Type B pancreatic cell (in vitro differentiated cells): ENCODE measurements at regions not wholly inside any gene's neighbourhood (a gene's known extent, or its start where the extent isn't known, plus 50 kb on each side); places are given as distances from the start of the nearest gene placed in this dataset.
"Not testable (repeated sequence)": the region's sequence is repeated elsewhere in the genome, so short reads cannot be mapped to it uniquely, and the experiment has no call there.

Source experiments
- DNase-seq: peaks from one replicate; pipeline ENCODE4 v3.0.0; 2021; ENCODE audit warnings: mixed read lengths; ENCODE audit not compliant: unreplicated experiment; ENCODE audit errors: extremely low spot score
- H3K27ac Mint-ChIP-seq: 2 replicates; pipeline ENCODE4 v1.8.0; 2021; ENCODE audit warnings: mild to moderate bottlenecking, mixed read lengths
- H3K27me3 Mint-ChIP-seq: 2 replicates; pipeline ENCODE4 v1.8.0; 2021; ENCODE audit warnings: mixed read lengths
- H3K36me3 Mint-ChIP-seq: 2 replicates; pipeline ENCODE4 v1.8.0; 2021; ENCODE audit warnings: mixed read lengths
- H3K4me1 Mint-ChIP-seq: one replicate; pipeline ENCODE4 v1.8.0; 2021; ENCODE audit warnings: mixed read lengths; ENCODE audit not compliant: unreplicated experiment
- H3K4me3 Mint-ChIP-seq: 2 replicates; pipeline ENCODE4 v1.8.0; 2021; ENCODE audit warnings: mild to moderate bottlenecking, mixed read lengths
- H3K9me3 Mint-ChIP-seq: 2 replicates; pipeline ENCODE4 v1.8.0; 2021; ENCODE audit warnings: mixed read lengths
- CTCF ChIP-seq: fragments of 200-600 bp; sonication (generic); conservative IDR thresholded peaks from 2 replicates; pipeline ENCODE4 v1.5.0; 2021; ENCODE audit warnings: antibody characterized with exemption, mild to moderate bottlenecking

GRCh38 chr3:94787734-94788270 lies 724.9 kb downstream of the NSUN3 start:
- DNase-seq = no peak
- Mint-ChIP-seq H3K36me3 (no peaks in the 10 kb centered on the region), H3K27me3 (no peaks in the 10 kb centered on the region), H3K4me1 (no peaks in the 10 kb centered on the region), H3K9me3 (no peaks in the 10 kb centered on the region), H3K4me3 (no peak overlapping the region), H3K27ac (no peak overlapping the region)
- no peak for TF ChIP-seq CTCF

- no peak for TF ChIP-seq CTCF
- Mint-ChIP-seq H3K4me1 (no peaks in the 10 kb centered on the region), H3K27me3 (no peaks in the 10 kb centered on the region), H3K9me3 (no peaks in the 10 kb centered on the region), H3K36me3 (no peaks in the 10 kb centered on the region), H3K27ac (no peak overlapping the region), H3K4me3 (no peak overlapping the region)
- no peak for DNase-seq
These were observed 731.7 kb downstream of the NSUN3 start for GRCh38 chr3:94794563-94794962.

GRCh38 chr3:94799420-94800060 lies 736.7 kb downstream of the NSUN3 start:
- H3K9me3 Mint-ChIP-seq = no peaks in the 10 kb centered on the region
- H3K4me3 Mint-ChIP-seq = no peak overlapping the region
- no peak overlapping the region for H3K27ac Mint-ChIP-seq
- H3K36me3 Mint-ChIP-seq = no peaks in the 10 kb centered on the region
- no peaks in the 10 kb centered on the region for H3K4me1 Mint-ChIP-seq
- H3K27me3 Mint-ChIP-seq = no peaks in the 10 kb centered on the region
- TF ChIP-seq CTCF = no peak
- DNase-seq = no peak

GRCh38 chr3:94811836-94812235 lies 749.0 kb downstream of the NSUN3 start:
- Mint-ChIP-seq H3K4me1 (no peaks in the 10 kb centered on the region), H3K9me3 (peaks cover 3% of the 10 kb centered on the region), H3K36me3 (no peaks in the 10 kb centered on the region), H3K27me3 (no peaks in the 10 kb centered on the region), H3K27ac (no peak overlapping the region), H3K4me3 (no peak overlapping the region)
- TF ChIP-seq CTCF = no peak
- no peak for DNase-seq

GRCh38 chr3:94821241-94821640 lies 758.4 kb downstream of the NSUN3 start:
- Mint-ChIP-seq H3K27ac (no peak overlapping the region), H3K4me1 (no peaks in the 10 kb centered on the region), H3K27me3 (no peaks in the 10 kb centered on the region), H3K36me3 (no peaks in the 10 kb centered on the region), H3K9me3 (peaks cover under 1% of the 10 kb centered on the region), H3K4me3 (no peak overlapping the region)
- TF ChIP-seq CTCF = no peak
- DNase-seq = no peak

- no peak for TF ChIP-seq CTCF
- no peak overlapping the region for H3K27ac Mint-ChIP-seq
- H3K9me3 Mint-ChIP-seq = no peaks in the 10 kb centered on the region
- no peak overlapping the region for H3K4me3 Mint-ChIP-seq
- no peak for DNase-seq
- no peaks in the 10 kb centered on the region for H3K4me1 Mint-ChIP-seq
- H3K27me3 Mint-ChIP-seq = no peaks in the 10 kb centered on the region
- H3K36me3 Mint-ChIP-seq = no peaks in the 10 kb centered on the region
These were observed 759.4 kb downstream of the NSUN3 start for GRCh38 chr3:94822298-94822697.

- H3K4me1 Mint-ChIP-seq, DNase-seq, H3K4me3 Mint-ChIP-seq, H3K36me3 Mint-ChIP-seq, H3K9me3 Mint-ChIP-seq, H3K27ac Mint-ChIP-seq, H3K27me3 Mint-ChIP-seq: not testable (repeated sequence)
These were observed 783.4 kb downstream of the NSUN3 start for GRCh38 chr3:94846251-94846650.
